Sigmoid colon (tissue), 3 donors: ENCODE measurements at regions not wholly inside any gene's neighbourhood (a gene's known extent, or its start where the extent isn't known, plus 50 kb on each side); places are given as distances from the start of the nearest gene placed in this dataset.

Experiments
- CTCF ChIP-seq, 4 experiments: fragments of 450-650 bp in 3 of 4; fragments of 200-600 bp in 1 of 4; IDR thresholded peaks; one replicate each; pipeline ENCODE4 v1.5.1; 2016 to 2019; ENCODE audit warnings: antibody characterized with exemption in 4 of 4, mild to moderate bottlenecking in 3 of 4, moderate library complexity in 2 of 4
- POLR2A ChIP-seq, 2 donors: fragments of 450-650 bp; IDR thresholded peaks; one replicate each; pipeline ENCODE4 v1.6.1; 2016; ENCODE audit warnings: antibody characterized with exemption in 2 of 2, mild to moderate bottlenecking in 2 of 2, moderate library complexity in 2 of 2

GRCh38 chrX:130563476-130563875, 161.7 kb downstream of the RBMX2 start:
- TF ChIP-seq CTCF (IDR thresholded peaks at IDR 0.05) (no peak), POLR2A (IDR thresholded peaks at IDR 0.05) (no peak)
